GM11168 (cell line): ENCODE measurements at regions not wholly inside any gene's neighbourhood (a gene's known extent, or its start where the extent isn't known, plus 50 kb on each side); places are given as distances from the start of the nearest gene placed in this dataset.

Source experiments
- in situ Hi-C: fragments of 300-500 bp; cut with MboI; formaldehyde crosslinking; loops from one replicate; pipeline ENCODE4 v1.12.0; 2022; ENCODE audit warnings: low sequenced_read_pairs; ENCODE audit not compliant: unreplicated experiment

DNA sequence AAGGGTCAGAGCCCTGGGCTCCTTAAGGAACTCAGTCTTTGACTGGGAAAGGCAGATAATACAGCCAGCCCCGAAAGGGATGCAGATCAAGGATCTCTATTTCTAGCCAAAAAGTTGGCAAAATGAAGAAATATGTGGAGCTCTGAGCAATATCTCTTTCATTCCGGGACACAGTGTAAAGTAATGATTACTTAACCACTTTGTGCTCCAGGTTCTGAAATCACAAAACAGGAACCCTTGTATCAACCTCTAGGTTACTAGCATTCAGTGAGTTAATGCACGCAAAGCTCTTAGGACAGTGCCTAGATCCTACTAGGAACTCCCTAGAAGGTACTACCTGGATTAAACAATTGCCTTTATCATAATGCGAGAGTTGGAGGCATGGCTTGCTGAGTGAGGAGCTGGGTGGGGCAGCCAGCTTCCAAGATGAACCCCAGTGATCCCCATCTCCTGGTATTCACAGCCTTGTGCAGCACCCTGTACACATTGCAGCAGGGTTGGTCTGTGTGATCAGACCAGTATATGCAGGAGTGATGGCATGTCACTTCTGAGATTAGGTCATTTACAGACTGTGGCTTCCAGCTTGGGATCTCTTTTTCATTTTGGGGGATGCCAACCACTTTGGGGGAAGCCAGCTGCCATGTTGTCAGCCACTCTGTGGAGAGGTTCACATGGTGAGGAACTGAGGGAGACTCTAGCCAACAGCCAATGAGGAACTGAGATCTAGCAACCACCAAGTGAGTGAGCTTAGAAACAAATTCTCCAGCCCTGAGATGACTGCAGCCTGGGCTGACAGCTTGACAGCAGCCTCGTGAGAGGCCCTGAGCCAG is 103.1 kb upstream of the SLC44A1 start:
- in situ Hi-C loops, result no loop called here

DNA sequence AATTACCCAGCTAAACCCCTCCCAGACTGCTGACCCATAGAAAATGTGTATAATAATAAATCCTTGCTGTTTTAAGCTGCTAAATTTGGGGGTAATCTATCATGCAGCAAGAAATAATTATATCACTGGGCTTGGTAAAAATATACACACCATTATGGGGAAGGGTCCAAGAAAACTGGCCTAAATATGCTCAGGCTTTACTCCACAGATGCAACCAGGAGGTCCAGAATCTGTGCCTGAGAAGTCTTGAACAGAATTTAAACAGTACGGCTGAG is 102.5 kb upstream of the SLC44A1 start:
- in situ Hi-C loops, result no loop called here

DNA sequence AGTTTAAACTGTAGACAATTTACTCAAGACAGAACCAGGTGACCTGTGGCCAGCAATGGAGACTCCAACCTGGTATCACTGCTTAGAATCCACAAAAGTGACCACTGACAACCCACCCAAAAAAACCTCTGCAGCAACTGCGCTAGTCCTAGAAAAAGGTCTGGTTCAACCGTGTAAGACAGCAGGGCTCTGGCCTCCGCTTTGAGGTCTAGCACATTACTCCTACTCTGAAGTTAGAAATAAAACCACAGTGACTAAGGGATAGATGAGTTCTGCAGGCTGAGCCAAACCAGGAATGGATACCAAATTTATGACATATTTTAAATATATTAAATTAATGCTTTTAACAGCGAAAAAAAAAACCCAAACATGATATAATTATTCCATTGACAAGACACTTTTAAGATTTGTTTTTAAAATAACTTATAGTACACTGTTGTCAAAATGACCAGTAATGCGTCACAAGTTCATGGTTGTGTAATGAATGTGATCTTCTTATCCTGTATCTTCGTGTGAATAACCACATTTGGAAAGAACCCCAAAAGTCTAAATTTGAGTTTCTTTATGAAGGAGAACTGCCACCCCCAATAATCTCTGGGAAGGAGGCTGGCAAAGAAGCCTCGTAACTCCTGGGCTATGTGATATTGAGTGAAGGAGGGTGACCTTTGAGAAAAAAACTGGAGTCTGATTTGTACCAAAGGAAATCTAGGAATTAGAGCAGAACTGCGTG is 101.9 kb upstream of the SLC44A1 start:
- in situ Hi-C loops, result no loop called here

- in situ Hi-C loops, result no loop called here
Observed at GRCh38 chr9:105143136-105143430, 101.4 kb upstream of the SLC44A1 start.

DNA sequence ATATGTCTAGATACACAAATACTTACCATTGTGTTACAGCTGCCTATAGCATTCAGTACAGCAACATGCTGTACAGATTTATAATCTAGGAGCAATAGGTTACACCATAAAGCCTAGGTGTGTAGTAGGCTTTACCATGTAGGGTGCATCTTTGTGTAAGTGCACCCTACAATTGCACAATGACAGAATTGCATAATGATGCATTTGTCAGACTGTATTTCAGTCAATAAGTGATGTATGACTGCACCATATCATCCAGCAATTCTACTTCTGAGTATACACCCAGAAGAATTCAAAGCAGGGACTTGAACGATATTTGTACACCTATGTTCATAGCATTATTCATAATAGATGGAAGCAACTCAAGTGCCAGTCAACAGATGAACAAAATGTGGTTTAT is 100.4 kb upstream of the SLC44A1 start:
- in situ Hi-C loops, result no loop called here

- in situ Hi-C loops, result no loop called here
Observed at GRCh38 chr9:105144841-105145240, 99.6 kb upstream of the SLC44A1 start.

DNA sequence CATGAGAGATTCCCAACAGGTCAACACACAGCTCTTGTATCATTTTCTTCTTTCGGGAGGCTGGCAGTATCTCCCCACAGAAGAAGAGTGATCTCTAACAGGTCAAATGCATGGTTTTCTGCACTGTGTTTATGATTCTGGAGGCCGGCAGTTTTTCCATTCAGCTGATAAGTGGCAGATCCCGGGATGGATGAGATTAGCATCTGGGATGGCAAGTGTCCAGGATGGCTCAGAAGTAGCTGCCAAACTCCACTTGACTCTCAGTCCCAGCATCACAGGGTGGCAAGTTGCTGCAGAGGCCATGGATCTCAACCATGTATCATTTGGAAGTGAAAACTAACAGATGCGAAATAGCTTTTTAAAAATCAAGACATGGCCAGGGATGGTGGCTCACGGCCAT is 97.8 kb upstream of the SLC44A1 start:
- in situ Hi-C loops, result no loop called here

DNA sequence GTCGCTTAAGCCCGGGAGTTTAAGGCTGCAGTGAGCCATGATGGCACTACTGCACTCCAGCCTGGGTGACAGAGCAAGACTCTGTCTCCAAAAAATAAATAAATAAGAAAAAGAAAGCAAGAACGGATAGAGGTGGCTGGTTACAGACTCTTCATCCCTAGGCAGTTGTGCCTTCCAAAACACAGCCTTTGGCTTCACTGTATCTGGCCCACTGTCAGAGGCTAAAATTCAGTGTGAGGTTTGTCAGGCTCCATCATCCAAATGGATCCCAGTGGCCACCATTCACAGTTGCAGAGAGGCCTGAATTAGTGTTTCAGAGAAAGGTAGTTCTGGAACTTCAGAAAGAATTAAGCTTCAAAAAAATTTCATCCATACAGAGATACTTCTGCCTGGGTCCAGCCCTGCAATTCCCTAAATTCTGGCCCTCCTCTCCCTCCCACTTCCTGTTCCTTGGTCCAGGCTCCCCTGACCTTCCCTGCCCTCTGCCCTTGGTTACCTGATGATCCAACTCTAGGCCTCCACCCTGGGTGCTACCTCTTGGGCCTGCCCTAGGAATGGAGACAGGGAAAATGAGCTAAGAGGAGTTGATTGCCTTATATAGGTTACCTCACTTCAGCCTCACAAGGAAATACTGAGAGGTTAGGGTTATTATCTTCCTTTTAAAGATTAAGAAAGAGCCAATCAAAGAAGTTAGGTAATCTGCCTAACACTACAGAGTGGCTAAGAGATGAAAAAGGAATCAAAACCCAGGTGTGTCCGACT is 97.2 kb upstream of the SLC44A1 start:
- in situ Hi-C loops, result no loop called here

GRCh38 chr9:105148328-105149006 is 96.0 kb upstream of the SLC44A1 start:
- in situ Hi-C loops, result no loop called here

DNA sequence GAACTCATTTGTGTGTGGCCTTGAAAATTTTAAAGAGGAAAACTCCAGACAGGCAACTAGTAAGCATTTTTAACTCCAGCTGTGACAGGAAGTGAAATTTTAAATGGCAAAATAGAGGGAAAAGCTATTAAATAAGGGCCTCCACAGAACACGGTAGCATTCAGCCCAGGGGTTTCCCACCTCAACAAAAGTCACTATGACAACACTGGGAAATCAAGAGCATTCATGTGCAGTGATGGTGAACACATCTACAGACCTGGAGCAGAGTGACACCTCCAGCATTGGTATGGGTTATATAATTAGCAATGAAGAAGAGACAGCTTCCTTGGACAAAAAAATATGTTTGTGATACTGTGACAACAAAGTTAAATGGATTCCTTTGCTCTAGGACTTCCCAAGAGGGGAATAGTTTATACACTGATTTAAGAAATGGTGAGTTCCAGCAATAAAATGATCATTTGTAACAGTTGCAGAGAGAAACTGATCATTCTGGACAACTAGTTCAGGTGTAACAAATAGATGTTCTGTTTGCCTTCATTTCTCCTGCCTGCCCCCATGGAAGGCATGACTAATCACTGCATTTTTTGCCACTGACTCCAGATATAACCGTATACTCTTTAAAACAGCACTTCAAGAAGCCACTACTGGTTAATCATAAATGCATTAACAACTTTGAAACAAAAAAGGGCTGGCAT is 93.3 kb upstream of the SLC44A1 start:
- in situ Hi-C loops, result no loop called here

DNA sequence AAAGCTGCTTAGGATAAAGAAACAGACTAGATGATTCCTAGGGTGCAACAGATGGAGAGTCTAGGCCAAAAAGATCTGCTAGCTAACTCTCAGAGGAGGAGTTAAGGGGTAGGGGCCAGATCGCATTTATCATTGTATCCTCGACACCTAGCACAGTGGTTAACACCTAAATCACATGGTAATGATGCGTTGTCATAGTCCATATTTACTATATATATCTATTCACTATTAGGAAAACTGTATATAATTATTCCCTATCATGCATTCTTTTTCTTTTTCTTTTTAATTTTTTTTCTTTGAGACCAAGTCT is 92.8 kb upstream of the SLC44A1 start:
- in situ Hi-C loops, result no loop called here

DNA sequence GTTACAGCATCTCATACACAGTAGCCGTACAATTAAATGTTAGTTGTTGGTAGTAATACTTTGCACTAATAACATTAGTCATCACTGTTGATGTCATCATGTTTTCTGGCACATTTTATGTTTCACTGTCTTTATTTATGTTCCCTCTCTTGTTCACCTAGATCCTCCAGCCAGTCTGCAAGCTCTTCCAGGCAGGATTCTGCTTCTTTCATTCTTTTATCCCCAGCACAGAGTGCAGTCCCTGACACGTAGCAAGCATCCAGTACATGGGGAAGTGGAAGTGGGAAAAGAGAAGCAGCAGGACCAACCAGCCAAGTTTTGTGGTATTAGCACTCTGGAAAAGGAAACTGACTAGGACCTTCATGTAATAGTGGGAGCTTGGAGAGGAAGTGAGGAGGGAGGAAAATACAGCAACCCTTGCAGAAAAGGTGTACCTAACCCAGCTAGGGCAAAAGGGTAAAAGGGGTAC is 89.7 kb upstream of the SLC44A1 start:
- in situ Hi-C loops, result loop anchor here (5.0 kb wide), 2 partner anchors 287 to 367 kb away; no protein-coding TSS in a partner anchor

DNA sequence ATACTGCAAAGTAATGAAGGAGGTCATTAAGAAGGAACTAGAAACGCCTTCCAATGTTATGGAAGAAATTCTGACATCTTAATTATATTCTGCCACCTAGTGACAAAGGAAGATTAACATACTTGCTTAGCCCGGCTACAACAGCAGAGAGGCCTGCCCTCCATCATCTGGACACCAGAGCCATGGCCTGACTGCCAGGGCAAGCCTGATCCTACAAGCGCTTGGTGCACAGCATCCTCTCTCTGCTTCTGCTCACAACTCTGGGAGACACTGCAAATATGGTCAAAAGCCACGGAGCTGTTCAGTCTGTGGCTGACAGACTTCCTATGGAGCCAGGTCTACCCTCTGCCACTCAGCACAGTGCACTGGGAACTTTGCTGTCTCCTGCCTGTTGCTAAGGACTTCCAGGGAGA is 87.3 kb upstream of the SLC44A1 start:
- in situ Hi-C loops, result loop anchor here (5.0 kb wide), 2 partner anchors 290 to 370 kb away; no protein-coding TSS in a partner anchor

- in situ Hi-C loops, result loop anchor here (5.0 kb wide), 2 partner anchors 291 to 371 kb away; no protein-coding TSS in a partner anchor
Observed at GRCh38 chr9:105158020-105158419, 86.4 kb upstream of the SLC44A1 start.

DNA sequence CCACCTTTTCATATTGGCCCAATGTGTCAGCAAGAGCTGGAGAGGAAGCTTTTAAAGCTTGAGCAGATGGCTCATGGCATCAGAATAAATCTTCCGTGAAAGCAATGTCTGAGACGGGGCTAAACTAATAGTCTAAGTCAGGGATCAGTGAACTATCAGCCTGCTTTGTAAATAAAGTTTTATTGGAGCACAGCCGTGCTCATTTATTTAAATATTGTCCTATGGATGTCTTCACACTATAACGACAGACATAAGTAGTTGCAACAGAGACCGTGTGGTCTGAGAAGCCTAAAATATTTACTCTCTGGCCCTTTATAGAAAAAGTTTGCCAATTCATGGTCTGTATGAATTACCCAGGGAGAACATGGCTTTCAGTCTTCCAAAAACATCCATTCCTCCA is 85.6 kb upstream of the SLC44A1 start:
- in situ Hi-C loops, result loop anchor here (5.0 kb wide), 2 partner anchors 292 to 372 kb away; no protein-coding TSS in a partner anchor

DNA sequence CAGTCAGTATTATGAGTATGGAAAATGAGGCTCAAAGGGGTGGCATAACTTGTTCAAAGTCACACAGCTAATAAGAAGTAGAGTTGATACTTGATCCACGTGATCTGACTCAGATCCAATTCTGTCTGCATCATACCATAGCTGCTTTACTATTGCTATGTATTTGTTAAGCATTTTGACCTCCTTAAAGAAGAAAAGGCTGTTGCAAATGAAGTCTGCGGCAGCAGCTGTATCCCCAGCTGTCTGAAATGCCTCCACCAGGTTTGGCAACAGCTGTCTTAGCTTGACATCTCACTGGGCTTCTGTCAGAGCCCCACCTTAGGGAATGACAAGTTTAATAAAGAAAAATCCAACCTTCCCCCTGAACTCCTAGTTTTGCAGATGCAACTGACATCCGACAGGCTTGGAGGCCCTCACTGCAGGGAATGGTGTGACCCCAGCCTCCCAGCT is 75.6 kb upstream of the SLC44A1 start:
- in situ Hi-C loops, result no loop called here

DNA sequence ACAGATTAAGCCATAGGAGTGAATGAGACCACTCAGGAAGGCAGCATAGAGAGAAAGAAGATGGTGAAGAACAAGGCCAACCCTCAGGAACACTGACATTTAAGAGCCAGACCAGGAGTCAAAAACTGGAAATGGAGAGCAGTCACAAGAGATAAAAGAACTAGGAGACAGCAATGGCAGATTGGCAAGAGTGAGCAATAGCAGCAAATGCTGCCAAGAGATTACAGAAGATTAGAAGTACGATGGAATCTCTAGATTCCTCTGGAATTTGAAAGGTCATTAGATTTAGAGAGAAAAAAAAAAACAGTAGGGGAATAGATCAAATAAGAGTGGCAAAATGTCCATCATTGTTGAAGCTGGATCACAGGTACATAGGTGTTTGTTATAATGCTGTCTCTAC is 73.4 kb upstream of the SLC44A1 start:
- in situ Hi-C loops, result no loop called here

- in situ Hi-C loops, result no loop called here
Observed at GRCh38 chr9:105171589-105171988, 72.9 kb upstream of the SLC44A1 start.

DNA sequence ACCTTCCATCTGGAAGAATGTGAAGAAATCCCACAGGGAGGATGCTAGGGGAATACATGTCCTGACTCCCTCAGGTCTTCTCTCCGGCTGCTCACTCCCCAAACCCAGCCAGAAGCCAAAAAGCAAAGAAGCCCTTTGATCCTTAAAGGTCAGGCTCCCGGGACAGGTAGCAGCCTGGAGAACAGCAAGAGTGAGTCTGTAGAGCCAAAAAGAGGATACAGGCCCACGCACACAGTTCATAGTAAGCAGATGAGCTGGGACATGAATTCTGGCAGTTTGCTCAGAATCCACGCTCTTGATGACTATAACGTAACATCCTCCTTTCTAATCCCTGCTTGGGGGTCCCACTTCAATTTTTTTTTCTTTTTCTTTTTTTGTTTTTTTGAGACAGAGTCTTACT is 72.0 kb upstream of the SLC44A1 start:
- in situ Hi-C loops, result no loop called here

GRCh38 chr9:105173306-105173705 is 71.1 kb upstream of the SLC44A1 start:
- in situ Hi-C loops, result no loop called here
